ENCODE measurements at regions not wholly inside any gene's neighbourhood (a gene's known extent, or its start where the extent isn't known, plus 50 kb on each side); places are given as distances from the start of the nearest gene placed in this dataset.
"Not testable (repeated sequence)": the region's sequence is repeated elsewhere in the genome, so short reads cannot be mapped to it uniquely, and the experiment has no call there.

DNA sequence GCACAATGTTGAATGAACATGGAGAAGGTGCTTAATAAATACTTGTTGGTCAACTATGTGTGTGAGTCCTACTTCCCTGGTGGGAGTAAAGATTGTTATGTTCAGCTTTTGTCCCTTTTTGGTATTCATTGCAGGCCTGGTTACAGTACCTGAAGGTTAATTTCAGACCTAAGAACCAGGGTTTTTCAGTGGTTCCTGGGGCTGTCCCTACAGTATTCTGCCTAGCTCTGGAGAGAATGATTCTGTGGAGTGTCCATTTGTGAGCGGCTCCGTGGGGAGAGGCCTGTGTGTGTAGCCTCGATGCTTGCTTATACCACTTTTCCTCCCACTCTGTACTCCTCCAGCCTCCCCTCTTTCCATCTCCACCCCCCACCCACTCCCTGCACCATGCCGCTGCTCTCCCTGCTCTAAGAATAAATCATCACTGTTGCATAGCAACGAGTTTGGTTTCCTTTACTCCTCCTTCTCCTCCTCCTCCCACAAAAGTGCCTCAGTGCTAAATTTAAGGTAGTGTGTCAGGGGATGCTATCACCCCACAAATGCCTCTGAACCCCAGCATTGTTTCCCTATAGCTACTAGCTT lies 150.6 kb upstream of the ROPN1 start:
- no peak for DNase-seq

DNA sequence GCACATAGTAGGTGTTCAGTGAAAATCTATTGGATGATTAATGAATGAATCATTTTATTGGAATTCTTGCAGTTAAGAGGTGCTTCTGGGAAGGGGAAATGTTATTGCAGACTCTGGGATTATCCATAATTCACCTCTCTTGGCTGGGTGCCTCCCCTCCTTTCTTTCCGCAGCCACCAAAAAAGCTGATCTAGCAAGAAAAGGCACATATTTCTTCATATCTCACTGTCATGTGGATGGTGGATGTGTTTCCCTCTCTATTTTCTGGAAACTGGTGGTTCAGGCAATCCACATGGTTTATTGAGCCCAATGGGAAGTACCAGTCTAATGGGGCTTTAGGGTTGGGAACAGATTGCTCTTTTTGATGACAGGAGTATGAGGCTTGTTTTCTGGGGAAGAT lies 151.1 kb upstream of the ROPN1 start:
- no peak for DNase-seq

DNA sequence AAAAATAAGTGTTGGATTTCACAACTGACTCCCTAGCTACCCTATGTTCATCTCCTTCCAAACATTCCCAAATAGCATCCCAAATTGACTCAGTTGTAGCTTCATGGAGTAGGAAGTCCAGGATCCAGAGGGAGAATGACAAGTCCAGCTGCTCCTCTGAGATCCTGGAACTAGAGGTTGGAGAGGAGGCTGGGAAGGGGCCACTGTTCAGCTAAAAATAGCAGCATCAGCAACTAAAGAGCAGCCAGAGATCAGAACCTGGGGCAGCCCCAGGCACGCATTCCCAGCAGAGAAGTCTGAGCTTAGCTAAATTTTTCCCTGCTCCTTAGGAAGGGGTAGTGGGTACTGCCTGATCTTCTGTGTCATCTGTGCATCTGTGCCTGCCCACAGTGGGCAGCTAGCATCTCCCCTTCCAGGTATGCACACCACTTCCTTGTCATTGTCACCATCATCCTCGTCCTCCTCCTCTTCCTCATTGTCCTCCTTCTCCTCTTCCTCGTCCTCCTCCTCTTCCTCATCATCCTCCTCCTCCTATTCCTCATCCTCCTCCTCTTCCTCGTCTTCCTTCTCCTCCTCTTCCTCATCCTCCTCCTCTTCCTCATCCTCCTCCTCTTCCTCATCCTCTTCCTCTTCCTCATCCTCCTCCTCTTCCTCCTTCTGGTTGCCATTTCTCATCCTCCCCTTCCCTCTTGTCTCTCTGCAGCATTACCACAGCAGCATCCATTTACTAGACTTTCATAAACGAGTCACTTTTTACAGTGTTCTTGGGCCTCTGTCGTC lies 152.3 kb upstream of the ROPN1 start:
- no peak for DNase-seq

DNA sequence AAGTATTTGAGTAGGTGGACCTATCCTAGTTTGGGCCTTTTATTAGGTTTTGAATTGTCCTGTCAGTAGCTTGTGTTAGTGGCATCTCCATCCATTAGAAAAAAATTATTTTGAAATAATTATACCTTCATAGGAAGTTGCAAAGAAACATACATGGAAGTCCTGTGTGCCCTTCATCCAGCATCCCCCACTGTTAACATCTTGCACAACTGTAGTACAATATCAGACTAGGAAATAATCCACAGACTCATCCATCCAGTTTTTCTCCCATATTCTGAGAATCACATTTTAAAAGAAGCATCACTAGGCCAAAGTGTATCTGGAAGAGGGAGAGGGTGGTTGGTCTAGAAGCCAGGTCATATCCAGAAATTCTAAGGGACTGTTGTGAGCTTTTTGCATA lies 155.5 kb upstream of the ROPN1 start:
- no peak for DNase-seq

DNA sequence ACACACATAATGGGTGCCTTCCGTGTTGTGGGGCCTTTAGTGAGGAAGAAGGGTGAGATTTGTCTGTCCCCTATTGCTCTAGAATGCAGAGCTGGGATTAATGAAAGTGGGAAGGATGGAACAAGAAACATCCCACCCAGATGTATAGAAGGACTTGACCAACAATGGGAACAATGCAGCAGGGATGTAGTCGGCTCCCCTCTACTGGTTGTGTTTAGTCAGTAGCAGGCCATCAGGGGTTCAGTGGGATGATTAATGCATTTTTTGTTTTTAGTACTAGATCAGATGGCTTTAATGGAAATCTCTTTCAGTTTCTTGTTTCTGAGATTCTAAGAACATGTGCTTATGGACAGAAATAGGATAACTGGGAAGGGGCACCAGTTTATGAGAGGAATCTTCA lies 156.0 kb upstream of the ROPN1 start:
- DNase-seq = no peak

DNA sequence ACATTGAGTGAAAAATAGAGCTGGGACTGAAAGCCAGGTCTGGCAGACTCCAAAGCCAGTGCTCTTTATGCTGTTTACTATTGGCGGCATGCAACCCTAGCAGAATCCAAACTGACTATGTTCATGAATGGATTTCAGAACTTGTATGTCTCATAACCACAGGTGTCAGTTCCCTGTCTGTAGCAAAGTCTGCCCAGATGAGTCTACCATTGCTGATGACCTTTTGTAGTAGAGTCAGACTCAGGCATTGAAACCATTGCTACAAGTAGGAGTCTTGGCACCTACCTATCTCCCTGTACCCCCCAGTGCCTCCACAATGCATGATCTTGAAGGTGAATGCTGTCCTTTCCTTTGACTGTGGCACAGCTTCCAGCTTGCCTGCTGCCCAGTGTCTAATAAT lies 157.2 kb upstream of the ROPN1 start:
- DNase-seq = no peak

DNA sequence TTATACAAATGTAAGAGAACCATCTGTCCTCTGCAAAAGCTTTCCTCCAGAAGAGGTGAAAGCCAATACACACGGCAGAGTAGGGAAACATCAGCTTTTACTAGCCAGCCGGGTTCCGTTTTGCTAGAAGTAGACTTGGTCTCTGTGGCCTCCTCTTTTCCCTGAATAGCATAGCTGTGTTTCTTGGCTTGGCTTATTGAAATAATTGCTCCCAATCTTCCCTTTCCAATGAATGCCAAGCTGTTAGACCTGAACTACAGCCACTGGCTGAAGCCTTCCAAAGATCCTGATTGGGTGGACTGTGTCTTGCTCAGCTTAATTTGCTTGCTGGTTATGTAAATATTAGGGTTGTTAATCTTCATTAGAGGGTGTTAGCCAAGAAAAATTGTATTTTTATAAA lies 157.8 kb upstream of the ROPN1 start:
- DNase-seq = no peak

DNA sequence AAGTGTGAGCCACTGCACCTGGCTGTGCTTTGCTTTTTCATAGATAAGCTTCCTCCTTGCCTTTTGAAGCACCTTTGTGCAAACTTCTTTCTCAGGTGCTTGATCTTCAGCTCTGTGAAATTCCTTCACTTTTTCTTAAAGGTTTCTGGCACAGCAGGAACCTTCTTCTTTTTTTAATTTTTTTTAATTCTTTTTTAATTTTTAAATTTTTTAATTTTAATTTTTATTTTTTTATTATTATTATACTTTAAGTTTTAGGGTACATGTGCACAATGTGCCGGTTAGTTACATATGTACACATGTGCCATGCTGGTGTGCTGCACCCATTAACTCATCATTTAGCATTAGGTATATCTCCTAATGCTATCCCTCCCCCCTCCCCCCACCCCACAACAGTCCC lies 161.0 kb upstream of the ROPN1 start:
- not testable (repeated sequence) for DNase-seq

DNA sequence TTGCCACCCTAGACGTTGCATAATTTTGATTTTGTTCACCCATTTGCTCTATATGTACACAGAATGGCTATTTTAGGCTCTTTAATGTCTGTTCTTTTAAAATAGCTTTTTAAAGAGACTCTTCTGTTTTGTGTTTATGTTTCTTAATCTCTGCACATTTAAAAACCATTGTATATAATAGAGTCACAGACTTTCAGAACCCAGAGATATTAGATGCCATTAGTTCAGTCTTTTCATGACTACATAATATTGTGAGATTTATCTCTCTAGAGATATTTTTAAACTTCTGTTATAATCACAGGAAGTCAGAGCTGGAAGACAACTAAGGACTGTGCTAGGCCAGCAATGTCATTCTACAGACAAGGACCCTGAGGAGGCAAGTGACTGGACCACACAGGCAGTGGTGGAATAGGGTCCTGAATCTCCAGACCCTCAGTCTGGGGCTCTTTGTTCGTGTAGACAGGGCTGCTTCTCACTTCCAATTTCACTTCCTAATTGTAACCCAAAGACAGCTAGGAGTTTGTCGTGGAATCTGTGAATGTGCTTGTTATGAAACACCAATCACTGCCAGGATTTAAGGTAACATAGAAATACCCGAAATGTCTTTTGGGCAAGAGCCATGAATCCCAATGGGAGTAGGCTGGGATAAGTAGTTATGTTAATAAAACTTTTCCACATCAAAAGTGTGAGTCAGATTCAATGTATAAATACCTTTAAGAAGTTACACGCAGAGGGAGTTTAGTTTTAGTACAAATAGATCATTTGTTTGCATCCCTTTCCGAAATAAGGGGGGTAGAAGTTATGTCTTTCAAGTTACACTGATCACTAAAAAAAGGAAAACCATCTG lies 165.2 kb upstream of the ROPN1 start:
- DNase-seq = no peak

DNA sequence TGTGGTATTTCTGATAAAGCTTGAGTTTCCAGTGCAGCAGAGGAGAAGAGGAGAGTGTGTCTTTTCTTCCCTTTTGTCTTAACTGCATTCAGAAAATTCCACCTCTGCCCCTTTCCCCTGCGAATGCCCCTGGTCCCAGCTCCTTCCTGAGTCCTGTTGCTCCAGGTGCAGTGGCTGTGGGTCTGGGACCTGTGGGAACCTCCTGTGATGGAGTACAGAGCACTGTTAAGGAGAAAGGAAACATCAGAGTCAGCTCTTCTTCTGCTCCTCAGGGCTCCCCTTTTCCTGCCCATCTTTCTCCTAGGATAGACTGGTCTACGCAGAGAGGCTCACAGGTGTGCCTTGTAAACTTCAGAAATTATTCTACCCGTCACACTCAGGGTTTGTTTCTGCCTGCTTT lies 165.8 kb upstream of the ROPN1 start:
- no peak for DNase-seq

DNA sequence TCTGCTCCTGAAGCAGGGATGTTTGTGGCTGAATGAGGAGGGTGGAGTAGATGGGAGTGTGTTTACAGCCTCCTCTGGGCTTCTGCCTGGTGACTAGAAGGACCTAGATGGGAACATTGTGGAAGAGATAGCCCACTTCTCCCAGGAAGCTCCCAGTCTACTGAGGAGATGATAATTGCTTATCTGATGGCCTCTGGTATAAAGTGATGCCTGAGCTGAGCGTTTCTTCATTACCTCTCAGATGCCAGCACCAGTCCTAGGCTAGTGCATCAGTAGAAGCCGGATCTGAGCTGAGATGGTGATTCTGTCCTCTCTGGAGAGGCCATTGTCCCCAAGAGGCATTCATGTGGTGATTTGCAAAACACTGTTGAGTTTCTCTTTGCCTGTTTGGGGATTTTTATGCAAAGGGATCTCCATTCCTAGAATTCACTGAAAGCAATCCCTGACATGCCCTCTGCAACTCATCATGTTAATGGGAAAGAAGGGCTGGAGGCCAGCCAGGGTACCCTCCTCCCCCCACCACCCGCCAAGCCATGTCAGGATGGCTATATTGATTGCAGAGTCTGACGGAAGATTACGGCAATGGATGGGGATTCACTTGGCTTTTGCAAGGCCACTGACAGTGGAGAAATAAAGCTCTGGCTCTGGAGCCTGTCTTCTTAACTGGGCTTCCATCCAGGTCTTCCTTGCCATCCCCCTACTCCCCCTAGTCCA lies 166.4 kb upstream of the ROPN1 start:
- DNase-seq = no peak

DNA sequence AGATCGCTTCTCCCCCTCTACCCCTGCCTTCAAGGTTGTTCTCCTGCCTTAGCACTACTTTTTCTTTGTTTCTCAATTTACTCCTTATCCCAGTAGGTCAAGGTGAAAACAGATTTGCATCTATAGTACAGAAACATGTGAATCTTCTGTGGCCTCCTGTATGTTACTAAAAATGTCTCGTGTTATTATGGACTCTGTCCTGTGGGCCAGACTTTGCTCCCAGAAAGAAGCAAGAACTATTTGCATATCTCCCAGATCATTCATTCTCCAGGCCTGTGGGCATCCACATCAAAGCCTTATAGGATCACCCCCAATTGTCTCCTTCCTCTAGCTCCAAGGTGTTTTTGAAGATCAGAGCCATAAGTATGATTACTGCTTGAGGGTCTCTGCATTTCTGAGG lies 169.5 kb upstream of the ROPN1 start:
- DNase-seq = no peak

DNA sequence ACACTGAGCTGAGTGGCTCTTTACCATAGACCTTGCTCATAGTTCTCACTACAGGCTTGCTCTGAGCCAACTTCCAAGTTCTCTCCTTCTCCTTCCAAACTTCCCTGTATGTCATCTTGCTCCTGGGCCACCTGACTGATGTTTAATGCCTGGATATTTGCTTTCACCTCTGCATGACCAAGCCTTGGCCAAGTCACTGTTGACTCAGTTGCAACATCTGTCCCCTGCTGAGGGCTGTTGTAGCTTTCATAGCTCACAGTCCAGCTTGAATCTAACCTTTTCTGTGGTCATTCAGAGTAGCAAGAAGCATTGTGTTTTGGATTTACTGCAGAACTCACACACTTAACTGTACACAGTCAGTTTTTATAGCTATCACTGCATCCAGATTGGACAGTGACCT lies 171.8 kb upstream of the ROPN1 start:
- no peak for DNase-seq

DNA sequence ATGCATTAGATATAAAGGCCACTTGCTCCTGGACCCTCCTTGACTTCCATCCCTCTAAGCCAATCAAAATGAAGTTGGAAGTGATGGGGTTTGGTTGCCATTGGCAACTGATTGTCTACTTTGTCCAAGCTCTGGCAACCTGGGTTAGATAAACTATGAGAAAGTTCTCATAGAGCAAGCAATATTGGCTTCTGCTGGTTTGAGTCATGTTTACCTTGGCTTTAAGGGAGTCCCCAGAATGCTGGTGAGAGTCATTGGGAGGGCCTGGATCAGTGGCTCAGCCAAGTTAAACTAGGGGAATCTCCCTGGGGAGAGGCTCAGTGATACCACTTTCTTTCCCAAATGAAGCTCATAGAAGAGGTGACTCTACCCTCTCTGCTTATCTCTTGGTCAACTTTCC lies 176.3 kb upstream of the ROPN1 start:
- DNase-seq = no peak

DNA sequence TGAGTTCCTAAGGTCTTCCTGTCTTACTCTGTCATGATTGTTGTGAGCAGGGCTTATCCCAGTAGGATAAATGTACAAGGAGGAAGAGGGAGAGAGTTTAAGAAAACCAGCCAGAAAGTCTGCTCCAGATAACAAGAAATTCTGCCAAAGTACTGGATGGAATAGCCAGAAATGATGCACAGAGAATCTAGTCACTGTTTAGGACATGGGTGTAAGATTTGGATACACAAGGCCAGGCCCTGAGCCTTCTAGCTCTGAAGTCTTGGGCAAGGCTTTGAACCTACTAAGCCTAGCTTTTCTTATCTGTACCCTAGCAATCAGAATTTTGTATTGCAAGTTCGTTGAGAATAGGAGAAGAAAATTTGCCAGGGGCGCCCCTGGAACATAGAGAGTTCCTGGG lies 180.4 kb upstream of the ROPN1 start:
- DNase-seq = no peak

DNA sequence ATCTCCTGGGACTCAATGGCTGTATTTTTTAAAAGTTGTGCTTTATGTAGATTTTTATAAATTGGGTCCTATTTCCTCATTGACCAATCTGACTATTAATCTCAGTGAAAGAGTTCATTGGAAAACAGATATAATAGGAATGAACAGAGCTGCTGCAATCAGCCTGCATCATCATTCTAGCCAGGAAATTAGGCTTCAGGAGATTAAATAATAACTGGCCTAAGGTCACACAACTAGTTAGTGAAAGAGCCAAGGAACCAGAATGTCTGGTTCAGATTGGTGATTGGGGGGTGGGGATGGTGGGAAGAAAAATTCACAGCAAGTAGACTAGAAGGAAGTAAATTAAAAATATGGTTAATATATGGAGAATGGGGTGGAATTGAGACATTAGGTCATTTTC lies 180.9 kb upstream of the ROPN1 start:
- DNase-seq = no peak

DNA sequence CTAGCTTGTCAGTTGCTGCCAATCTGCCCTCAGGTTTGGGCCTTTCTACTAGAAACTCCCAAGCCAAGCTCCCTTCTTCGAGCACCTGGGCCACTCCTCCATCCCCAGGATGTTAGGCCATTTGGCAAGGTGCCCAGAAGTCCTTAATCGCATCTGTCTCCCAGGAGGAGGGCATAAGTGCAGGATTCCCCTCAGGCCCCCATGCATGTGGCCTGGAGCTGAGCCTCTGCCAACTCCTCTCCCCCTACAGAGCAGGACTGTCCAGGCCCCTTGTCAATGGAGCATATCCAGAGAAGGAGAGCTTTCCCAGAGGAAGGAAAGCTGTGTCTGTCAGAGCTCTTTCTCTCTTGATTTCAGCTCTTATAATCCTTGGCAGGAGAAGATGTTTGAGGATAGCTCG lies 182.6 kb upstream of the ROPN1 start:
- DNase-seq = no peak

DNA sequence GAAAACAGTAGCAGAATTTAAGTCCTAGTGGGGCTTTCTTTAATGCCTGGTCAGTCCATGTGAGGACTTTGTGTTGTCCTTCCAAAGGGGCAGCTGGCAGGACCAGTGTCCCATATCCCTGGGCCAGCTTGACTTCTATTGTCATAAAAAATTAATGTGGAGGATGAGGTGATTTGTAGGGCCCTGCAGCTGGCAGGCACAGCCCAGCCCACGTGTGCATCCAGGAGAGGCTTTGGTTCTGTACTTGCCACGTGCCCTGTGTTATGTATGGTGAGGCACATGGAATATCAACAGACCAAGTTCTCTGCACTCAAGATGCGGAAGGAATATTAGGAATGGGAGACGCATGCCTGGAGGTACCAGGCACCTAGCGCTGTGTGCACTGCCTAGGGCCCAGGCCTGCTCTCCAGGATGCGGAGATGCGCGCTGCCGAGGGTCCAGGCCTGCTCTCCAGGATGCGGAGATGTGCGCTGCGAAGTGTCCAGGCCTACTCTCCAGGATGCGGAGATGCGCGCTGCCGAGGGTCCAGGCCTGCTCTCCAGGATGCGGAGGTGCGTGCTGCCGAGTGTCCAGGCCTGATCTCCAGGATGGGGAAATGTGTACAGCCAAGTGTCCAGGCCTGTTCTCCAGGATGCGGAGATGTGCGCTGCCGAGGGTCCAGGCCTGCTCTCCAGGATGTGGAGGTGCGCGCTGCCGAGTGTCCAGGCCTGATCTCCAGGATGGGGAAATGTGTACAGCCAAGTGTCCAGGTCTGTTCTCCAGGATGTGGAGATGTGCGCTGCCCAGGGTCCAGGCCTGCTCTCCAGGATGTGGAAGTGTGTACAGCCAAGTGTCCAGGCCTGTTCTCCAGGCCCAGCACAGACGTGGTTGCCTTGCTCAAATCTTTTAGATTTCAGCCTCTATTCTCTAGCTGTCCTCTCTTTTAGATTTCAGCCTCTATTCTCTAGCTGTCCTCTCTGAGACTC lies 183.3 kb upstream of the ROPN1 start:
- no peak for DNase-seq

DNA sequence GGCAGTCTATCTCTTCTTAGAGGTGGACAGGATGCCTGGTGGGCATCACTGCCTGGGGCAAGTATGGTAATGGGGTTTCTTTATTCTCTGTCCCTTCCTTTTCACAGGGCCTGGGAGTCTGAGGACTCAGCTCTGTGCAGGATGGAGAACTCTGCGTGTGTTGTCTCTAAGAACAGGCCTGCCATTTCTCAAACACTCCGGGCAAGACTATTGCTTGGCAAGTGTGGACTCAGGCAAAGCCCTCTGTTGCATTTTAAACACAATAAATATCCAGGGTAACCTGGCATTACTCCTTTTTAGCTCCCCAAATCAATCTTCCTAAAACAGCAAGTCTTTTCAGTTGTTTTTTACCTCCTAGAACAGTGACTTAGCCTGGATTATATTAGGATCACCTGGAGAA lies 185.1 kb upstream of the ROPN1 start:
- DNase-seq = no peak

DNA sequence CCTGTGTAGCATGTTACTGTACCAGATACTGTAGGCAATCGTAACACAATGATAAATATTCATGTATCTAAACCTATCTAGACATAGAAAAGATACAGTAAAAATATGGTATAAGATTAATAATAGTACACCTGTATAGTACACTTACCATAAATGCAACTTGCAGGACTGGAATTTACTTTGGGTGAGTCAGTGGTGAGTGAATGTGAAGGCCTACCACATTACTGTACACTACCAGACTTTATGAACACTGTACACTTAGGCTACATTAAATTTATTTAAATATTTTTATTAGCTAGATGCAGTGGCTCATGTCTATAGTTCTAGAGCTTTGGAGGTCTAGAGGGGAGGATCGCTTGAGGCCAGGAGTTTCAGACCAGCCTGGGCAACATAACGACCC lies 186.6 kb upstream of the ROPN1 start:
- no peak for DNase-seq

DNA sequence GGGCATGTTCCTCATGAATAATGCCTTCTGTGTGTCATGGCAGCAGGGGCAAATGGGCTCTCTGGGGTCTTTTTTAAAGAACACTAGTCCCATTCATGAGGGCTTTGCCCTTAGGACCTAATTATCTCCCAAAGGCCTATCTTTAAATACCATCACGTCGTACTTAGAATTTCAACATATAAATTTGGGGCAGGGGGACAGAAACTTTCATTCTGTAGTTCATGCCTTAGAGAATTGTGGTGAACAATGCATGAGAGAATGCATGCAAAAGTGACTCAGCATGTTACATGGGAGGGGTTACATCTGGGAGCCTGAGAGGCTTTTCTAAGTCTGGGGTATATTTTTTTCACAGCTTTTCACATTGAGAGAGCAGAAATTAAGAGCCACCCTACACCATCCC lies 208.5 kb upstream of the ROPN1 start:
- DNase-seq = no peak

DNA sequence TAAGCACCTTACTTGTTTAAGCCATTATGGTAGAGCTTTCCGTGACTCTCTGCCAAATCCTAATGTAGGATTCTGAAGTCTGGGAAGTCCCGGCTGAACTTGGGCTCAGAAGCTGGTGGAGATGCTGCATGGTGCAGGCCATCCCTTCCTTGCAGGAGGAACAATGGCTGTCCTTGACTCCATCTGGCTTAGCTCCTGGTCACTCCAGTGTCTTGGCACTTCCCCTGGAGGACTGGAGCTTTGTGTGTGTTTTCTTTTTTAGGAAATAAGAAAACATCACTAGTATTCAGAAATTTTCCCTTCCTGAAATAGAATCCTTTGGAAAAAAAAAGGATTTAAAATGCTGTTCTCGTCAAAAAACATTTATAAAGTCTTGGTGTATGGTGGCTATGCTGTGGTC lies 209.3 kb upstream of the ROPN1 start:
- DNase-seq = no peak

All from activated CD4-positive, alpha-beta T cell treated with anti-CD3 and anti-CD28 coated beads, Interleukin-2, Interleukin-6, amounts not matched to agents 100 ng/mL and 50 ng/mL, durations not matched to agents 16 hours and 8 hours (primary cell).